ENCODE measurements at regions not wholly inside any gene's neighbourhood (a gene's known extent, or its start where the extent isn't known, plus 50 kb on each side); places are given as distances from the start of the nearest gene placed in this dataset.

- TF ChIP-seq PRDM4 (CRISPR knock-in tag; IDR thresholded peaks at IDR 0.05; ENCODE audit: borderline replicate concordance) (no peak), RORA (CRISPR knock-in tag; IDR thresholded peaks at IDR 0.05) (no peak), NR2F2 (IDR thresholded peaks at IDR 0.05; ENCODE audit: borderline replicate concordance, low read depth) (no peak), ZNF30 (CRISPR knock-in tag; IDR thresholded peaks at IDR 0.05) (no peak), ZNF264 (CRISPR knock-in tag; IDR thresholded peaks at IDR 0.05) (no peak), HNRNPLL (IDR thresholded peaks at IDR 0.05; ENCODE audit: low read depth, low read length, poor library complexity, severe bottlenecking) (no peak), PBX3 (CRISPR knock-in tag; IDR thresholded peaks at IDR 0.05; ENCODE audit: borderline replicate concordance) (no peak), NAIF1 (CRISPR knock-in tag; IDR thresholded peaks at IDR 0.05; ENCODE audit: borderline replicate concordance) (no peak), ZNF484 (CRISPR knock-in tag; IDR thresholded peaks at IDR 0.05; ENCODE audit: borderline replicate concordance, low read depth) (no peak), SRSF9 (IDR thresholded peaks at IDR 0.05; ENCODE audit: borderline replicate concordance, insufficient read depth, low read depth, low read length, poor library complexity, severe bottlenecking) (no peak), CCAR2 (optimal IDR thresholded peaks at IDR 0.05; ENCODE audit: low read depth, low read length) (no peak), ZNF577 (CRISPR knock-in tag; IDR thresholded peaks at IDR 0.05; ENCODE audit: borderline replicate concordance, low read depth) (no peak)
- TF ChIP-seq, protein P1, sequence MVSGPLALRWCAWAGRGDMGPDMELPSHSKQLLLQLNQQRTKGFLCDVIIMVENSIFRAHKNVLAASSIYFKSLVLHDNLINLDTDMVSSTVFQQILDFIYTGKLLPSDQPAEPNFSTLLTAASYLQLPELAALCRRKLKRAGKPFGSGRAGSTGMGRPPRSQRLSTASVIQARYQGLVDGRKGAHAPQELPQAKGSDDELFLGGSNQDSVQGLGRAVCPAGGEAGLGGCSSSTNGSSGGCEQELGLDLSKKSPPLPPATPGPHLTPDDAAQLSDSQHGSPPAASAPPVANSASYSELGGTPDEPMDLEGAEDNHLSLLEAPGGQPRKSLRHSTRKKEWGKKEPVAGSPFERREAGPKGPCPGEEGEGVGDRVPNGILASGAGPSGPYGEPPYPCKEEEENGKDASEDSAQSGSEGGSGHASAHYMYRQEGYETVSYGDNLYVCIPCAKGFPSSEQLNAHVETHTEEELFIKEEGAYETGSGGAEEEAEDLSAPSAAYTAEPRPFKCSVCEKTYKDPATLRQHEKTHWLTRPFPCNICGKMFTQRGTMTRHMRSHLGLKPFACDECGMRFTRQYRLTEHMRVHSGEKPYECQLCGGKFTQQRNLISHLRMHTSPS (CRISPR knock-in tag; IDR thresholded peaks at IDR 0.05; ENCODE audit: low read depth): no peak
- TF ChIP-seq, protein P2, sequence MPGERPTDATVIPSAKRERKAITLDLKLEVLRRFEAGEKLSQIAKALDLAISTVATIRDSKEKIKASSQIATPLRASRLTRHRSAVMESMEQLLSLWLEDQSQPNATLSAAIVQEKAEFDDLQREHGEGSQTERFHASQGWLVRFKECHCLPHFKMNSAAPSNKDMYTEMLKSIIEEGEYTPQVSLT (CRISPR knock-in tag; IDR thresholded peaks at IDR 0.05; ENCODE audit: borderline replicate concordance, low read depth): no peak
- no peak overlapping the region for H3K27ac ChIP-seq (ENCODE audit: extremely low read length, insufficient read depth, low read length)
- H3K4me1 ChIP-seq (ENCODE audit: insufficient read depth, low read length): peaks cover 40% of the 10 kb centered on the region
- H3K36me3 ChIP-seq (replicated peaks in 1 of 2; ENCODE audit: control insufficient read depth in 1 of 2, insufficient read depth in 2 of 2, low read length in 2 of 2): no peaks in the 10 kb centered on the region
- no peak overlapping the region for H3K4me2 ChIP-seq (ENCODE audit: low read depth, low read length)
- no peak for DNase-seq (ENCODE audit: low spot score)
- ATAC-seq: no peak
- BruUV-seq (replicated peaks): no TSS peak
- no peaks in the 10 kb centered on the region for H4K20me1 ChIP-seq (ENCODE audit: insufficient read depth, low read length)
- no peak overlapping the region for H2AFZ ChIP-seq (ENCODE audit: low read length)
- no peaks in the 10 kb centered on the region for H3K9me3 ChIP-seq (ENCODE audit: low read length)
- H3K79me2 ChIP-seq (ENCODE audit: insufficient read depth, low read length): no peaks in the 10 kb centered on the region
- no peak for FAIRE-seq
- H3K9ac ChIP-seq (ENCODE audit: insufficient read depth, low read depth, low read length): no peak overlapping the region
- ChIA-PET CTCF (ENCODE audit: low intra/inter-chr PET ratio, low total read pairs) (no interaction called here), POLR2A (no interaction called here)
- intact Hi-C loops (cut with micrococcal nuclease; ENCODE audit: unreplicated experiment): no loop called here
- no peaks in the 10 kb centered on the region for H3K27me3 ChIP-seq (ENCODE audit: control insufficient read depth in 1 of 2, insufficient read depth in 2 of 2, low read length in 2 of 2)
- no peak overlapping the region for H3K4me3 ChIP-seq (replicated peaks in 1 of 3; ENCODE audit: insufficient read depth in 1 of 3, low read depth in 2 of 3, low read length in 3 of 3)
- in situ Hi-C loops (cut with HindIII; ENCODE audit: extremely low pct_ligation_motif_present, low pct_unique_long_range_greater_than_20kb): no loop called here
- 91% methylated on average over 5 of the region's 5 CpGs for WGBS (ENCODE audit: low lambda C conversion rate)
Observed at GRCh38 chr15:39143479-39143878, 437.4 kb upstream of the THBS1 start.
